ENCODE measurements at regions not wholly inside any gene's neighbourhood (a gene's known extent, or its start where the extent isn't known, plus 50 kb on each side); places are given as distances from the start of the nearest gene placed in this dataset.
A peak's percentile ranks its signal among the peaks of the same experiment; 100 is the strongest.

GRCh38 chr1:83000286-83000685 is 998.6 kb downstream of the TTLL7 start:
- ATAC-seq (no peak), DNase-seq (no peak)
- no peaks in the 10 kb centered on the region for H3K36me3 Mint-ChIP-seq
- peaks cover 0 to 12% (median 6%) of the 10 kb centered on the region in 5 donors for H3K27me3 Mint-ChIP-seq
- no peak overlapping the region for H3K27ac Mint-ChIP-seq
- H3K4me1 Mint-ChIP-seq: no peaks in the 10 kb centered on the region
- peaks cover 0 to 3% (median 0%) of the 10 kb centered on the region in 9 donors for H3K9me3 Mint-ChIP-seq
- no peak overlapping the region for H3K4me3 Mint-ChIP-seq
- POLR2A ChIA-PET: no interaction called here

GRCh38 chr1:82995951-82996350 is 1003.0 kb downstream of the TTLL7 start:
- no peaks in the 10 kb centered on the region for H3K4me1 Mint-ChIP-seq
- no peak for ATAC-seq
- no peak for DNase-seq
- no peak overlapping the region for H3K27ac Mint-ChIP-seq
- no peak overlapping the region for H3K4me3 Mint-ChIP-seq
- POLR2A ChIA-PET: no interaction called here
- H3K27me3 Mint-ChIP-seq: peaks cover 0 to 12% (median 6%) of the 10 kb centered on the region in 5 donors
- peaks cover 0 to 10% (median 2%) of the 10 kb centered on the region in 9 donors for H3K9me3 Mint-ChIP-seq
- H3K36me3 Mint-ChIP-seq: no peaks in the 10 kb centered on the region

DNA sequence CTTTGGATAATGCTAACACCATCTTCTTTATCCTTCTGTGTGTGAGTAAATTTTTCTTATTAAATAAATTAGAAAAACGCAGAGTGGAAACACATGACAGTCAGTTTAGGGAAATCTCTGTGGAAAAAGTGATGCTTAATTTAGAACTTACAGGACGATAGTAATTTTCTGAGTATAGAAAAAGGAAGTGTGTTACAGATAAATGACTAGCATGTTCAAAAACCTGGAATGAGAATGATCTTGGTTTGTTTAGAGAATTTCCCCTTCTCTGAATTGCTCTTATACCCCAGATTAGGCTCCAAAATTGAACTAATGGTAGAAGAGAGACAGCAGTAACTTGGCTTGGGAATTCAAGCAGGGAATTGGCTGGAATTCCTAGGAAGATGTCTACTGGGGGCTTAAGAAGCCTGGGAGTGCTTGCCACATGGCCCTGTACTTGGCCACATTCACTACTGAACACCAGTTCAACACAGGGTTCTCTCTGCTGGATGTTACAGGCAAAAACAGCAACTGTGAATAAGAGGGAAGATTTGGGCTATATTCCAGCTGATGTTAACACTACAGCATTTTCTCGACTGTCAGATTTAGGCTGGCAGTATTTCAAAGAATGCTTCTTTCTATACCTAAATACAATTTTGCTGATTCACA is 1004.2 kb downstream of the TTLL7 start:
- Mint-ChIP-seq H3K27me3 (peaks cover 0 to 12% (median 6%) of the 10 kb centered on the region in 5 donors), H3K4me1 (no peaks in the 10 kb centered on the region), H3K27ac (no peak overlapping the region), H3K4me3 (no peak overlapping the region), H3K9me3 (peaks cover 0 to 10% (median 2%) of the 10 kb centered on the region in 9 donors), H3K36me3 (no peaks in the 10 kb centered on the region)
- no peak for ATAC-seq
- DNase-seq: no peak
- POLR2A ChIA-PET: no interaction called here

GRCh38 chr1:82991569-82991968 is 1007.4 kb downstream of the TTLL7 start:
- no peak overlapping the region for H3K4me3 Mint-ChIP-seq
- H3K27ac Mint-ChIP-seq: peak overlapping the region in 1 of 10 donors; percentile 82
- DNase-seq (no peak), ATAC-seq (no peak)
- no peaks in the 10 kb centered on the region for H3K4me1 Mint-ChIP-seq
- peaks cover 0 to 7% (median 2%) of the 10 kb centered on the region in 5 donors for H3K27me3 Mint-ChIP-seq
- POLR2A ChIA-PET: no interaction called here
- no peaks in the 10 kb centered on the region for H3K36me3 Mint-ChIP-seq
- H3K9me3 Mint-ChIP-seq: peaks cover 0 to 10% (median 2%) of the 10 kb centered on the region in 9 donors

- DNase-seq (no peak), ATAC-seq (no peak)
- H3K4me1 Mint-ChIP-seq: peaks cover 0 to 6% (median 2%) of the 10 kb centered on the region in 4 donors
- peaks cover 0 to 2% (median 0%) of the 10 kb centered on the region in 9 donors for H3K9me3 Mint-ChIP-seq
- no peak overlapping the region for H3K27ac Mint-ChIP-seq
- no peak overlapping the region for H3K4me3 Mint-ChIP-seq
- POLR2A ChIA-PET: no interaction called here
- no peaks in the 10 kb centered on the region for H3K36me3 Mint-ChIP-seq
- peaks cover 0 to 16% (median 6%) of the 10 kb centered on the region in 5 donors for H3K27me3 Mint-ChIP-seq
These were observed 1019.2 kb downstream of the TTLL7 start for GRCh38 chr1:82979593-82980236.

GRCh38 chr1:82978461-82979324 is 1020.2 kb downstream of the TTLL7 start:
- Mint-ChIP-seq H3K27ac (no peak overlapping the region), H3K9me3 (peaks cover 0 to 4% (median 0%) of the 10 kb centered on the region in 9 donors), H3K4me3 (no peak overlapping the region), H3K27me3 (peaks cover 0 to 18% (median 6%) of the 10 kb centered on the region in 5 donors), H3K4me1 (peaks cover 0 to 6% (median 2%) of the 10 kb centered on the region in 4 donors), H3K36me3 (no peaks in the 10 kb centered on the region)
- ATAC-seq (no peak), DNase-seq (no peak)
- POLR2A ChIA-PET: no interaction called here

DNA sequence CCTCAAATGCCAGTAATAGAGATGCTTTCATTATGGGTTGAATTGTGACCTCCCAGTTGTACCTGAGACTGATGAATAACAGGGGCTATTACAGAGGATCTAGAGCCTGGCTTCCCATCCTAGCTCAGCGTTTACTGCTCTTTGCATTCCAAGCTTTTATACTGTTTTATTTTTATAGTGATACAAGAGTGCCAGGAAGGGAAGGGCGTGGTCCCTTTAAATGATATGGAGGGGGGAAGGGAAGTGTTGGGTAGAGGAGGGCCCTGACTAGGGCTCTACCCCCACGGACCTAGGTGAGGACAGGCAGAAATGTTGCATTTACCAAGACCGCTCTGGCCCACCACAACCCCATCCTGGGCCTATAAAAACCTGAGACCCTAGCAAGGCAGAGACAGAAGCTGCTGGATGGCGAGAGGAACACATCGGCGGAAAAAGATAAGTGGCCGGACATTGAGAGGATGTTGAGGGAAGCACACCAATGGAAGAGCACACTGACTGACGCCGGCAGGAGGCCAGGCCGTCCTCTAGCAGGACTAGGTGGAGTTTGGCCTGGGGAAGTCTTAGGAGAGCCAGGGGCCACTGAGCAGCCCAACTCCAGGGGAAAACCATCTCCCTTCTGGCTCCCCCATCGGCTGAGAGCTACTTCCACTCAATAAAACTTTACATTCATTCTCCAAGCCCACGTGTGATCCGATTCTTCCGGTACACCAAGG is 1025.9 kb downstream of the TTLL7 start:
- no peak overlapping the region for H3K4me3 Mint-ChIP-seq

GRCh38 chr1:82969340-82969739 is 1029.6 kb downstream of the TTLL7 start:
- Mint-ChIP-seq H3K27ac (no peak overlapping the region), H3K4me3 (no peak overlapping the region), H3K27me3 (peaks cover 0 to 2% (median 0%) of the 10 kb centered on the region in 5 donors), H3K4me1 (no peaks in the 10 kb centered on the region), H3K36me3 (no peaks in the 10 kb centered on the region), H3K9me3 (peaks cover 0 to 4% (median 0%) of the 10 kb centered on the region in 9 donors)
- POLR2A ChIA-PET: no interaction called here
- ATAC-seq (no peak), DNase-seq (no peak)

More for the DNA sequence above, 1025.9 kb downstream of the TTLL7 start:
- DNase-seq (no peak), ATAC-seq (no peak)
- Mint-ChIP-seq H3K27me3 (peaks cover 0 to 5% (median 0%) of the 10 kb centered on the region in 5 donors), H3K9me3 (peaks cover 0 to 4% (median 0%) of the 10 kb centered on the region in 9 donors), H3K36me3 (no peaks in the 10 kb centered on the region), H3K27ac (no peak overlapping the region), H3K4me1 (no peaks in the 10 kb centered on the region)
- POLR2A ChIA-PET: no interaction called here

GRCh38 chr1:82962658-82963057 is 1036.3 kb downstream of the TTLL7 start:
- H3K27ac Mint-ChIP-seq: no peak overlapping the region

DNA sequence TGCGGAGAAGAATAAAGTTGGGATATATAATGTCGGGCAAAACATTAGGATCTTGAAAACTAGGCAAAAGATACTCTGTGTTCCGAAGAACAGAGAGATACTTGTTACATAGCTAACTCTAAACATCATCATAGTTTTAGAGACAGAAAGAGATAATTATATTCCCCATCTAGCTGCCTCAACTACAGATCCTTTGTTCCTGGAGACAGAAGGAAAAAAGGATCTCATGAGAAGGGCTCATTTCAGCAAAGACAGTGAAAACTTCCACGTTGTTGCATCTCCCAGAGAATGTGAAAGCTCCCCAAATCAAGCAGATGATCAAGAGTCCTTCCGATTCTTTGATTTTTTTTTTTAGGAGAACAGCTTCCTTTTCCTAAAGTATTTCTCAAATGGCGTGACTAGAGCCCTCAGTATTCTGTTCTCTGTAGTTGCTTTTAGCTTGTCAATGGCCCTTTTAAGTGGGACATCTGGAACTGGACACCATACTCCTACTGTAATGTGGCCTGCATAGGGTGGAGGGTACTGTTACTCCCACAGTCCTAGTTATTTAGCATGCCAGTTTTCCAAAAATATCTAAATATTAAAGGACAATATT is 1048.2 kb downstream of the TTLL7 start:
- peaks cover 0 to 2% (median 0%) of the 10 kb centered on the region in 5 donors for H3K27me3 Mint-ChIP-seq
- POLR2A ChIA-PET: no interaction called here
- ATAC-seq (no peak), DNase-seq (no peak)
- H3K36me3 Mint-ChIP-seq: no peaks in the 10 kb centered on the region
- H3K4me1 Mint-ChIP-seq: no peaks in the 10 kb centered on the region
- H3K27ac Mint-ChIP-seq: no peak overlapping the region
- no peak overlapping the region for H3K4me3 Mint-ChIP-seq
- peaks cover 0 to 2% (median 0%) of the 10 kb centered on the region in 9 donors for H3K9me3 Mint-ChIP-seq

More at GRCh38 chr1:82962658-82963057, 1036.3 kb downstream of the TTLL7 start:
- no peak for ATAC-seq
- no peak overlapping the region for H3K4me3 Mint-ChIP-seq
- H3K27me3 Mint-ChIP-seq: no peaks in the 10 kb centered on the region
- POLR2A ChIA-PET: no interaction called here
- peaks cover 0 to 2% (median 0%) of the 10 kb centered on the region in 9 donors for H3K9me3 Mint-ChIP-seq
- DNase-seq: no peak
- no peaks in the 10 kb centered on the region for H3K36me3 Mint-ChIP-seq
- H3K4me1 Mint-ChIP-seq: no peaks in the 10 kb centered on the region

GRCh38 chr1:82948386-82948785 is 1050.5 kb downstream of the TTLL7 start:
- H3K27me3 Mint-ChIP-seq: peaks cover 0 to 1% (median 0%) of the 10 kb centered on the region in 5 donors
- peaks cover 0 to 2% (median 0%) of the 10 kb centered on the region in 9 donors for H3K9me3 Mint-ChIP-seq
- H3K4me3 Mint-ChIP-seq: no peak overlapping the region
- H3K27ac Mint-ChIP-seq: no peak overlapping the region
- no peaks in the 10 kb centered on the region for H3K36me3 Mint-ChIP-seq
- POLR2A ChIA-PET: no interaction called here
- no peak for ATAC-seq
- H3K4me1 Mint-ChIP-seq: no peaks in the 10 kb centered on the region
- no peak for DNase-seq

GRCh38 chr1:82947278-82947677 is 1051.7 kb downstream of the TTLL7 start:
- no peak for DNase-seq
- H3K4me3 Mint-ChIP-seq: no peak overlapping the region
- ATAC-seq: no peak
- peaks cover 0 to 4% (median 2%) of the 10 kb centered on the region in 5 donors for H3K27me3 Mint-ChIP-seq
- no peaks in the 10 kb centered on the region for H3K9me3 Mint-ChIP-seq
- H3K27ac Mint-ChIP-seq: no peak overlapping the region
- POLR2A ChIA-PET: no interaction called here
- no peaks in the 10 kb centered on the region for H3K4me1 Mint-ChIP-seq
- H3K36me3 Mint-ChIP-seq: no peaks in the 10 kb centered on the region
